NCI-H2107 (cell line): ENCODE measurements at regions not wholly inside any gene's neighbourhood (a gene's known extent, or its start where the extent isn't known, plus 50 kb on each side); places are given as distances from the start of the nearest gene placed in this dataset.

ENCODE experiments used
- DNase-seq: peaks from one replicate; lab custom pipeline; 2025; lab: John Stamatoyannopoulos, UW

- no peak for DNase-seq
Observed at GRCh38 chr6:170212956-170213636, 77.8 kb downstream of the DLL1 start.

- no peak for DNase-seq
Observed at GRCh38 chr6:170212051-170212756, 78.7 kb downstream of the DLL1 start.

DNA sequence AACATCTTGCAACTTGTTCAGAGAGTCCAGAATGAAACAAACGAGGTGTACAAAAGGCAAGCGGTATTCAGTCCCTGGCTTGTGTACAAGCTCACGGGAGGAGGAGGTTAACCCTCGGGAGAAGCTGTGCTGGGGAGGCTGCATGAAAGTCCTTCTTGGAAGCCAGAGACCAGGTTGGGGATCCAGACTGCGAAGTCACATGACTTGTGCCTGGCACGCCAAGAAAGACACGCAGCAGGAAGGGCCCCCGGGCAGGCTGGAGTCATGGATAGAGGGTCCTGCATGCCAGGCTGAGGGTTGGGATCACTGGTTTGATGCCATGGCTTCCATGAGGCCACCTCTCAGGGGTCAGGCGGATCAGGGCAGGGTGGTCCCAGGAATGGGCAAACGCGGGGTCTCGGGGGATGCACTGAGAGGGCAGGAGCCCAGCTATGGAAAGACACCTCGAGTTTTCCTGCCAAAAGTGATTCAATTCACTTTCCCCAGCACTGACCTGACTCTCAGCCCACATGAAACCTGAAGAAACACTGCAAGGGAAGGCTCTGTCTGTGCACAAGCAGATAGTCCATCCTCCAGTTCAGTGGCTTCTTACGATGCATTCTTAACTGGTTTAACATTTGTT lies 79.4 kb downstream of the DLL1 start:
- DNase-seq = no peak

DNA sequence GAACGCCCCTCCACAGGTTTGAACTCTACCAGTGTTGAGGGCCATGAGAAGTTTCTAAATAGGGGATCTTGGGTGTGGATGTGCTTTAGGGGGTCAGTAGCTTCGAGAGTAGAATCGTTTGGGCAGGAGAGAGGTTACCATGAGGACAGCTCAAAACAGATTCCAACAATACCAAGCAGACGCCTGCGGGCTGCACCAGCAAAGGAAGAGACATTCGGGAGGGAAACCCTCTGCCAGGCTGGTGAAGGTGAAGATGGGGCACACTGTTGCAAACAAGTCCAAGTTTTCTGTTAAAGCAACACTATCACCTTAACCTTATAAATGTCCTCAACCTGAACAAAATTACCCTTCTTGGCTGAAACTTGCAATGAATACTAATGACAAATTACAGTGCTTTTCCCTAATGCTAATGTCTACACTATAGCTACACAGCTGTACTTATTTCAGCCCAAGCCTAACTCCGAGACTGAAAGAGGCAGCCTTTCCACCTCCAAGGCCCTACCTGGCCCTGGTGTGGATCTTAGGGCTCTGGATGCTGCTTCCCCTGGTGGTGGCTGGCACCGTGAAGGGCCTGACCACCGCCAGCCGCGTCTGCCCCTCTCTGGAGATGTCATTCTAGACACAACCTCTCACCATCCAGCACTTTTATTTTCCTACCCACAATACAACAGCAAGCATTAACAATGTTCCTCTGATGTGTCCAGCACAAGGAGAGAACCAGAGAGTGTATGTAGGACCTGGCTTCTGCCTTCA lies 80.1 kb downstream of the DLL1 start:
- DNase-seq = no peak

GRCh38 chr6:170210026-170210390 lies 80.9 kb downstream of the DLL1 start:
- DNase-seq = no peak

- no peak for DNase-seq
Observed at GRCh38 chr6:170209354-170210025, 81.4 kb downstream of the DLL1 start.

GRCh38 chr6:170208651-170209353 lies 82.1 kb downstream of the DLL1 start:
- no peak for DNase-seq

GRCh38 chr6:170208182-170208601 lies 82.7 kb downstream of the DLL1 start:
- no peak for DNase-seq

DNA sequence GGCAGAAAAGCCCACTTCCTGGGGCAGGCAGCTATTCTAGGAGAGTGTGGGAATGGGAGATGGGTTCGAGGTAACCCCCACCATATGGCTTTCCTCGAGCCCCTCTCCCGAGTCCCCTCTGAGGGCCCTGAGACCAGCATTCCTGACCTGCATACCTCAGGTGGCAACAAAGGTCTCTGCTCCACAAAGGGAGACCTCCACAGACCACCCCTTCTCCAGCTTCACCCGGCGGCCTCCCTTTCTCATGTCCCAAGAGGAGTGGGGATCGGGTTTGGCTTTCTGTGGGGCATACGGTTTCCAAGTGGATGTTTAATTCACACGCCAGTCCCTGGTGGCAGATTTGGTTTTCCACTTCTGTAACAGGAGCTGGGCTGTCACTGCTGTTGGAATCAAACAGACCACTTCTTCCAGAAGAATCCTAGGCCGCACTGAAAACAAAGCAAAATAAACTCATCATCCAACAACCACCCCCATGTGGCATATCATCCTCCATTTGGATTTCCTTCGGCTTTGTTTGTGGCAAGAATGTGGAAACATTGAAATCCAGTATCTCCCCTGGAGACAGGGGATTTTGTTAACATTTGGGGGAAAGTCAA lies 83.2 kb downstream of the DLL1 start:
- no peak for DNase-seq

GRCh38 chr6:170206851-170207431 lies 83.9 kb downstream of the DLL1 start:
- DNase-seq = no peak

DNA sequence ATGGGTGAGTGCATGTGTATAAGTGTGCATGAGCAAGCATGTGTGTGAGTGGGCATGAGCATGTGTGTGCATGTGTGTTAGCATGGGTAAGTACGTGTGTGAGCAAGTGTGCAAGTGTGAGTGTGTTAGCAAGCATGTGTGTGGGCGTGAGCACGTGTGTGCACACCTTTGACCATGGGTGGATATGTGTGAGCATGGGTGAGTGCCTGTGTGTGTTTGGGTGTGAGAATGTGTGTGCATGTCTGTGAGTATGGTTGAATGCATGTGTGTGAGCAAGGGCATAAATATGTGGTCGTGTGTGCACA lies 84.6 kb downstream of the DLL1 start:
- no peak for DNase-seq

DNA sequence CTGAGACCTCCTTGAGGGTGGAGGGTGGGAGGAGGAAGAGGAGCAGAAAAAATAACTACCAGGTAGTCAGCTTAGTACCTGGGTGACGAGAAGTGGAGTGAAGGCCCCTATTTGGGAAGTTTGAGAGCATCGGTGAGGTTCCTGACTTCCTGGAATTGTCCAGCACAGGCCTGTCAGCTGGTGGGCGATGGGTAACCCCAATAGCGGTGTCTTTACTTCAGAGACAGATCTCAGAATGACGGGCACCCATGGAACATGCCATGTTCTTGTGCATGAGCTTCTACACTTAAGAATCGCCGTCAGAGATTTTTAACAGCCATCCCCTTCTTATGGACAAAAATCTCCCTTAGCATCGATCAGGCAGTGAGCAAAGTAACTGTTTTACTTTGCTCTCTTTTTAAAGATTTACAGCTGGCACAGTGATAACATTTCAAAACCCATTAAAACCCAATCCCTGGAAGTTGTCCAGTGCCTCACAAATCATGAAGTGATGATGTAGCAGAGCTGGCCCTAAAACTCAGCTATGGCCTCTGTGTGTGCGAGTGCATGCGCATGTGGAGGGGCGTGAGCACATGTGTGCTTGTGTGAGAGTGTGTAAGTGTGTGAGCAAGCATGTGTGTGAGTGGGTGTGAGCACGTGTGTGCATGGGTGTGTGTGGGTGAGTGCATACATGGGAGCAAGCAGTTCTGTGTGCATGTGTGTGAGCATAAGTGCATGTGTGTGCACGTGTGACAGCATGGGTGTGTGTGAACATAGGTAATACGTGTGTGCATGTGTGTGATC lies 85.2 kb downstream of the DLL1 start:
- DNase-seq = no peak

GRCh38 chr6:170205126-170205525 lies 85.8 kb downstream of the DLL1 start:
- no peak for DNase-seq

GRCh38 chr6:170203212-170203611 lies 87.7 kb downstream of the DLL1 start:
- no peak for DNase-seq

DNA sequence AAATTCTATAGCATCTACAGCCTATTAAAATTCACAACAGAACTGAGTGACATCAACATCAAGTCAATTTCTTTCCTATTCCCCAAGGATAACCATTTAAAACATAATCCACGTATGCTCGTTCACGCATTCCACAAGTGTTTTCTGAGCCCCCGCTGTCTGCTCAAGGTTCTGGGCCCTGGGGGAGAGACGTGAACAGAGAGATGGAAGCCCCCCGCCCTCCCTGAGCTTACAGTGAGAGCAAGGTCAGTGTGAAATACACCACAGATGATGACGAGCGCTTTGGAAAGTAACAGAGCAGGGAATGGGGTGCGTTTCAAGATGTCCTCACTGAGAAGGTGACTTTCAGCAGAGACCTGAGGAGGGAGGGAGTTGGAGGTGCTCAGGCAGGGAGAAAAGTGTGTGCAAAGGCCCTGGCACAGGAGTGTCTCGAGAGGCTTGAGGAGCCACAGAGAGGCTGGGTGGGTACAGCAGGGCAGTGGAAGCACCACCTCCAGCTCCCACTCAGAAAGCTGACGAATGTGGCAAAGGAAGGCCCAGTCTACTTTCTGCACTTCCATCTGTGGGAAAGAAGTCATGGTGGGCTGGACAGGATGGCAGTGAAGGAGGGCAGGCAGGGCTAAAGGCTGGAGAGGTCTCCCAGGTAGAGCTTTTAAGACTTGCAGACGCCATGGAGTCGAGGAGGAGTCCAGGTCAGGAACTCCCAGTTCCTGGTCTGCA lies 88.3 kb downstream of the DLL1 start:
- no peak for DNase-seq

- DNase-seq = no peak
Observed at GRCh38 chr6:170201361-170201760, 89.5 kb downstream of the DLL1 start.

DNA sequence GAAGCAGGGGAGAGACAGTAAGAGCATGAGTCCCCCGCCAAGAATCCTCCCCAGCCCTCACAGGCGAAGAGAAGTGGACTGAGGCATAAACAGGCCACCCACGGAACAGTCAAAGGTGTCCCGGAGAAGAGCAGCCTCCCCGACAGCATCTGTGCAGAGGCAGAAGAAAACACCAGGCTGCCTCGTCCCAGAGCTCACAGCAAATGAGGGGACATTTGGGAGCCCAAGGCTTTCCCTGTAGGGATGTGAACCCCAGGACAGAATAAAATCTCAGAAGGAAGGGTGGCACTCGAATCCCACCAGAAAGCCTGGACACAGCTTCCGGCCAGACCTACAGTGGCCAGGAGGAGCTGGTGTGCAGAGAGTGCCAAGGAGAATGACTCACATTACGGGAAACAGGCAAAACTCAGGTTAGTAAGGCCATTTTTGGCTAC lies 90.4 kb downstream of the DLL1 start:
- no peak for DNase-seq

GRCh38 chr6:170199716-170200115 lies 91.2 kb downstream of the DLL1 start:
- DNase-seq = no peak

DNA sequence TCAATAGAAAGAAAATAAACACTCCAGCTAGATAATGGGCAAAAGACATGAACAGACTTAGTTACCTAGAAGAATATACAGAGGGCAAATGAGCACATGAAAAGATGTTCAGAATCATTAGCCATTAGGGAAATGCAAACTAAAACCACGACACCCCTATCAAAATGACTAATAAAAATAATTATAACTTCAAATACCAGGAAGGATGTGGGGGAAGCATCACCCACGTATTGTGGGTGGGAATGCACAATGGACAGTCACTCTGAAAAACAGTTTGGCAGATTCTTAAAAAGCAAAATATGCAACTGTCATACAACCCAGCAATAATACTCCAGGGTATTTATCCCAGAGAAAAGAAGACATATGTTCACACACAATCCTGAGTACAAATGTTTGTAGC lies 92.6 kb downstream of the DLL1 start:
- no peak for DNase-seq
